ENCODE measurements at regions not wholly inside any gene's neighbourhood (a gene's known extent, or its start where the extent isn't known, plus 50 kb on each side); places are given as distances from the start of the nearest gene placed in this dataset.

- no peak for TF ChIP-seq CTCF (IDR thresholded peaks at IDR 0.05)
- no peak for TF ChIP-seq POLR2A (IDR thresholded peaks at IDR 0.05)
Observed at GRCh38 chr10:36269222-36269621, 627.1 kb upstream of the FZD8 start.
